Activated CD4-positive, alpha-beta memory T cell treated with anti-CD3 and anti-CD28 coated beads, Interleukin-2, amount 10 ng/mL, durations not matched to agents 7 days and 5 days (primary cell): ENCODE measurements at regions not wholly inside any gene's neighbourhood (a gene's known extent, or its start where the extent isn't known, plus 50 kb on each side); places are given as distances from the start of the nearest gene placed in this dataset.

Experiments
- CTCF ChIA-PET: fragments of 350-600 bp; sonication (Branson Sonifier 250); formaldehyde crosslinking; loops from one replicate; lab custom pipeline; 2021; ENCODE audit warnings: antibody characterized with exemption, inconsistent platforms; lab: Charles Lee
- POLR2A ChIA-PET: fragments of 350-600 bp; sonication (Branson Sonifier 250); formaldehyde crosslinking; loops from one replicate; lab custom pipeline; 2021; ENCODE audit warnings: antibody characterized with exemption; lab: Charles Lee
- DNase-seq: peaks from one replicate; pipeline ENCODE4 v3.0.0-alpha.2; 2020
- H3K27ac Mint-ChIP-seq: one replicate; pipeline ENCODE4 v1.8.0; 2021; ENCODE audit warnings: mild to moderate bottlenecking, mixed read lengths
- H3K27me3 Mint-ChIP-seq: one replicate; pipeline ENCODE4 v1.8.0; 2021; ENCODE audit warnings: mixed read lengths
- H3K36me3 Mint-ChIP-seq: one replicate; pipeline ENCODE4 v1.8.0; 2021; ENCODE audit warnings: low read depth, mixed read lengths
- H3K4me1 Mint-ChIP-seq: one replicate; pipeline ENCODE4 v1.8.0; 2021; ENCODE audit warnings: mixed read lengths
- H3K4me3 Mint-ChIP-seq: one replicate; pipeline ENCODE4 v1.8.0; 2021; ENCODE audit warnings: mild to moderate bottlenecking, mixed read lengths
- H3K9me3 Mint-ChIP-seq: one replicate; pipeline ENCODE4 v1.8.0; 2021; ENCODE audit warnings: mixed read lengths

DNA sequence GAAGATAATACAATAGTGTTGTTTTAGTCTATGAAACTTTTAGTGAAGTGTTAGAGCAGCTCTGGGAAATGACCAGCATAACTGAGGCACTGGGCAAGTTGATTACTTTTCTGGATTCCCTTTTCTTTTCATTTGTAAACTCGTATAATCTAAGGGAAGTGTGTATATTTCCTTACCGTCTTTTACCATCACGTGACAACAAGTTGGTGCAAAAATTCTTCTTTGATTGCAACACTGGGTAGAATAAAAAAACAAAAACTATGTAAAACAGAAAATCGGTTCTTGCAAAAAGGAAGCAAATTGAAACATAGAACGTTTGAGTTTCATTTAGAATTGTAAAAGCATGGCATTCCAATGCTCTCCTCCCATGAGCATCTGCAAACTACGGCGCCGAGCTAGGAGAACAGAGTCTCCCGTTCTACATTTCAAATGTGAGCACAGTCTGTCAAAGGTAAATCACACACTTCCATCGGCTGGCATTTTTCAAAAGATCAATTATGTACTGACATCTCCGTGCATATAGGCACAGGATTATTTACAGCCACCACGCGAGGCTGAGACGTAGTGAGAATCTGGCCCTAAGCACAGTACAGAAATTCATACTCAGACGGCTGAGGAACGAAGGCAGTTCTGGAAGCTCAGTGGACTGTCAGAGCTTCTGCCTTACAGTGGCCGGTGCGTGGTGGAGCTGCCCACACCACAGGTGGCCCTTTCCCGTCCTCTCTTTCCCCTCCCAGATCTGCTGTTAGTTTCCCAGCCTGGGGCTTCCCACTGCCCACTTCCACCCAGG is 314.0 kb downstream of the BMP7 start:
- H3K27me3 Mint-ChIP-seq: no peaks in the 10 kb centered on the region
- POLR2A ChIA-PET: no interaction called here
- H3K4me1 Mint-ChIP-seq: no peaks in the 10 kb centered on the region
- H3K27ac Mint-ChIP-seq: no peak overlapping the region
- H3K36me3 Mint-ChIP-seq: no peaks in the 10 kb centered on the region
- no peaks in the 10 kb centered on the region for H3K9me3 Mint-ChIP-seq
- no peak for DNase-seq
- H3K4me3 Mint-ChIP-seq: no peak overlapping the region
- CTCF ChIA-PET: no interaction called here

DNA sequence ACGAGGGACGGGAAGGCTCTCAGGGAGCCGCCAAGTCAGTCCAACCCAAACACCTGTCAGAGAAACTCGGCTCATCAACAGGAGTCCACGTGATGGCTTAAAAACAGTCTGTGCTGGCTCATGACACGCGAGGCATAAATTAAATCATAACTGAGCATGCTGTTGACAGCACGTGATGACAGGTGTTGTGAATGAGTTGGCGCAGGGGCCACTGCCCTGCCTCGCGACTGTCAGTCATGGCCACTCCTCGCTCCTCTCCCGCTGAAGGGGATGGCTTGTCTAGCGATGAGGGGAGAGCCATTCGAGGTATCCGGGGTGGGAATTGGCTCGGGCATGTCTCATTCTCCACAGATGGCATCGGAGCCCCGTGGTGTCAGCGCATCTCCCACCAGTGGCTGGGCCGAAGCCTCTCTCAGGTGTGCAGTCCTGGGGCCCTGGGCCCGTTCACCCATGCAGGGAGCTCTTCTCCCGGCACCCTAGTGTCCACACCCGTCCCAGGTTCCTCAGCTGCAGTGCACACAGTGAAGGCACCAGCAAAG is 313.3 kb downstream of the BMP7 start:
- Mint-ChIP-seq H3K36me3 (no peaks in the 10 kb centered on the region), H3K4me3 (no peak overlapping the region), H3K4me1 (no peaks in the 10 kb centered on the region), H3K27ac (no peak overlapping the region), H3K27me3 (peaks cover 2% of the 10 kb centered on the region), H3K9me3 (no peaks in the 10 kb centered on the region)
- CTCF ChIA-PET: no interaction called here
- POLR2A ChIA-PET: no interaction called here
- no peak for DNase-seq

DNA sequence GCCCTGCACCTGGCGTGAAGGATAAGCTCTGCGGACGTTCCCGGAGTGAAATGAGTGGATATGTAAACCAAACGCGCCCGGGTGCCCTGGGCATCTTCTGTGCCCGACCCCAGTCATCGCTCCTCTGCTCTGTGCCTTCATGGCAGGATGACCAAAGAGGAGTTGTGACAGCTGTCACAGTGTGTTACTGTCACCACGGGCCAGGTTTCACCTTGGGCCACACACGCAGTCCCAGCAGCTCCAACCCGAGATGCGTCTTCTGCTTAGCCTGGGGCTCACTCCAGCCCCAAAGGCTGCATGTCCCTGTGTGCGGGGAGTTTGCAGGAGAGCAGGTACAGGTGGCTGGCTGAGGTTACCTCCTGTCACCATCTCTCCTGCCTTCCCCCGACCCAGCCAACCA is 311.6 kb downstream of the BMP7 start:
- POLR2A ChIA-PET: no interaction called here
- Mint-ChIP-seq H3K4me1 (no peaks in the 10 kb centered on the region), H3K27me3 (peaks cover 11% of the 10 kb centered on the region)

DNA sequence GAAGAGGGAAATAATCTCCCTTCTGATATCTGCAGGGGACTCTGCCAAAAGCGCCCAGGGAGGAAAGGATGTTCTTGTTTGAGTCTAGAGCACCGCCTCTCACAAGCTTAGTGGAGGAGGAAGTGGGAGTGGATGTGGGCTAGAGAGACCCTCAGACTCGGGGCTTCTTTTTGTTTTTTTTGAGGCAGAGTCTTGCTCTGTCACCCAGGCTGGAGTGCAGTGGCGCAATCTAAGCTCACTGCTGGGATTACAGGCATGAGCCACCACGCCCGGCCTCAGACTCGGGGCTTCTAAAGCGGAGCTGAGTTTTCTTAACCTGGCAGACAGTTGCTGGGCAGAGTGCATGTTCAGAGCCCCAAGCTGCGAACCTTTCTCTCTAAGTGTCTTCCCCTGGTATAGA is 310.8 kb downstream of the BMP7 start:
- no peak for DNase-seq
- Mint-ChIP-seq H3K9me3 (no peaks in the 10 kb centered on the region), H3K4me3 (no peak overlapping the region), H3K27me3 (peaks cover 11% of the 10 kb centered on the region), H3K27ac (no peak overlapping the region), H3K4me1 (no peaks in the 10 kb centered on the region), H3K36me3 (no peaks in the 10 kb centered on the region)
- ChIA-PET POLR2A (no interaction called here), CTCF (no interaction called here)

More for the DNA sequence above, 311.6 kb downstream of the BMP7 start:
- Mint-ChIP-seq H3K9me3 (no peaks in the 10 kb centered on the region), H3K4me3 (no peak overlapping the region), H3K36me3 (no peaks in the 10 kb centered on the region), H3K27ac (no peak overlapping the region)
- CTCF ChIA-PET: interaction anchor here (0.6 kb wide), 1 partner anchor 316 kb away, joined by 4 read pairs; no protein-coding TSS in a partner anchor
- DNase-seq: no peak

DNA sequence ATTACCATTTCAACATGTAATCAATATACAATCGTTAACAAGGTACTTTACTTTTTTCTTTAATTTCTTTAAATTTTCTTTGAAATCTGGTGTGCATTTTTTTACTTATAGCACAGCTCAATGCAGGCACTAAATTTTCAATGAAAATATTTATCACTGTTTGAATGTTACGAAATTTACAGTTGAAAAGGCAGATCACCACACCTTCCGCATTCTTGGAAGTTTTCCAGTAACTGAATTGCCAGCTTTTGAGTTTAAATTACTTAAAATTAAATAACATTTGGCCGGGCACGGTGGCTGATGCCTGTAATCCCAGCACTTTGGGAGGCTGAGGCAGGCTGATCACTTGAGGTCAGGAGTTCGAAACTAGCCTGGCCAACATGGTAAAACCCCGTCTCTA is 309.9 kb downstream of the BMP7 start:
- Mint-ChIP-seq H3K4me1 (no peaks in the 10 kb centered on the region), H3K36me3 (no peaks in the 10 kb centered on the region), H3K4me3 (no peak overlapping the region), H3K27ac (no peak overlapping the region), H3K9me3 (no peaks in the 10 kb centered on the region), H3K27me3 (peaks cover 11% of the 10 kb centered on the region)
- POLR2A ChIA-PET: no interaction called here
- CTCF ChIA-PET: no interaction called here
- no peak for DNase-seq

DNA sequence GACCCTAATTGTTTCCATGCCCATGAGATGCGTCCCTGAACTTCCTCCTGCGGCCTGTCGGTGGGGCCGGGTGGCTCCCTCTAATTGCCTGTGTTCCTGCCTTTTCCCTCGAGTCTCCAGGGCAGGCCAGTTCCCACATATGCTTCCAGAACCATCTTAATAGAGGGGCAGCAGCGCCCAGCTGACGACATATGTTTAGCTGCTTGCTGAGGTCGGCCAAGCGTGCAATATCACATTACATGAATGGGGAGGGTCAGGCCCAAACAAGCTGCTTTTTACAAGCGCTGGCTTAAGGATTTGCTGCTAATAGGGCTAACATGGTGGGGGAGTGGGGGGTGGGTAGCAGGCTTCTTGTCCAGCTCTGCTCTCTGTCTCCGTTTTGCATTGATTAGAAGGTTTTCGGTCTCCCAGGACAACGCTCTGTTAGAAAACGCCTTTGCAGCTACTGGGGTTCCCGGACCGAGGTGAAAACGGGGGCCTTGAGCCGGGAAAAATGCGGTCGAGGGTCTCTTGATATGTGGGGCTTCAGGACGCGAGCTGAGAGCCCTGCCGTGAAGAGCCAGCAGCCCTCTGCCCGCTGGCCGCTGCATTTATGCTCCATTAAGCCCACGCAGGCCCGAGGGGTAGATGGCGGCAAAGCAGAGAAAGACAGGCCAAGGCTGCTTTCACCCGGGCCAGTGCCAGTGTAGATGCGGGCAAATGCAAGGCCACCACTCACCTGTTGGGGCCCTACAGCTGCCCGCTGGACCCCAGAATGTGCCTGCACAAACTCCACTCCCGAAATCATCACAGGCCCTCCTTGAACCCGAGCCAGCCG is 308.5 kb downstream of the BMP7 start:
- Mint-ChIP-seq H3K4me1 (no peaks in the 10 kb centered on the region), H3K36me3 (no peaks in the 10 kb centered on the region), H3K4me3 (no peak overlapping the region), H3K9me3 (no peaks in the 10 kb centered on the region), H3K27me3 (peaks cover 11% of the 10 kb centered on the region), H3K27ac (no peak overlapping the region)
- no peak for DNase-seq
- CTCF ChIA-PET: no interaction called here
- POLR2A ChIA-PET: no interaction called here

DNA sequence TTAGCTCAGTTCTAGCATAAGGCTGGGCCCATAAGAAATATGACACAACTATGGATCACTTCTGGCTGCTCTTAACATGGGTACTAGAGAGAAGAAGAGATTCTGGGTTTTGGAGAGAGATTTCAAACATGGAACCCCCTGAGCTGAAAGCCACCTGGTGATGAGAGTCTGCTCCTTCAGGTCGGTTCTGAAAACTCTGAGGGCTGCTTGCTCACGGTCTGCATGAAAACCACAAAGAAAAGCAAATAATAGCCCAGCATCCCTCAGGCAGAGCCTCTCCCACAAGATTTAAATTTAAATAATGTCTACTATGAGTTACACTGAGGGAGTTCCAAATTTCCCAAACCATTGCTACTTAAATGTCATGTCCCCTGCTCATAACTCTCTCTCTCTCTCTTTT is 301.5 kb downstream of the BMP7 start:
- H3K36me3 Mint-ChIP-seq: no peaks in the 10 kb centered on the region

DNA sequence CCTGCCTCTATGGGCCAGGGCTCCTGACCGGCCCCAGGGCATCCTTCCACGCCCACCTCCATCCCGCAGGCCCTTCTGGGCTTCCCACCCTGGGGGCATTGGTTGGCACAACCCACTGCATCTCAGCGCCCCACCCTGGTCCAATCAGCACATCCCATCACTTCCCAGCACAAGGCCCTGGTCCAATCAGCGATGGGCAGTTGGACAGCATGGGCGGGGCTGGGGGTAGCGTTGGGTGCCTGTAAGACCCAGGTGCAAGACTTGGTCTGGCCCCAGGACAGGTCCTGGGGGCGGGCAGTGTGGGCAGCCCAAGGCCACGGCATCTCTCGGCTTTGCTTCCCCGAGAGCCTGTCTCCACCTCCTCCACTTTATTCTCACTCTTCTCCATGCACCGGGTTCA is 298.5 kb downstream of the BMP7 start:
- Mint-ChIP-seq H3K36me3 (no peaks in the 10 kb centered on the region), H3K27ac (no peak overlapping the region), H3K27me3 (peaks cover 2% of the 10 kb centered on the region), H3K4me1 (no peaks in the 10 kb centered on the region), H3K4me3 (no peak overlapping the region), H3K9me3 (peaks cover 3% of the 10 kb centered on the region)
- DNase-seq: no peak
- ChIA-PET CTCF (no interaction called here), POLR2A (no interaction called here)

More for the DNA sequence above, 301.5 kb downstream of the BMP7 start:
- no peak for DNase-seq
- peaks cover 3% of the 10 kb centered on the region for H3K9me3 Mint-ChIP-seq
- no peak overlapping the region for H3K4me3 Mint-ChIP-seq
- no peaks in the 10 kb centered on the region for H3K4me1 Mint-ChIP-seq
- ChIA-PET CTCF (no interaction called here), POLR2A (no interaction called here)
- no peaks in the 10 kb centered on the region for H3K27me3 Mint-ChIP-seq
- H3K27ac Mint-ChIP-seq: no peak overlapping the region

DNA sequence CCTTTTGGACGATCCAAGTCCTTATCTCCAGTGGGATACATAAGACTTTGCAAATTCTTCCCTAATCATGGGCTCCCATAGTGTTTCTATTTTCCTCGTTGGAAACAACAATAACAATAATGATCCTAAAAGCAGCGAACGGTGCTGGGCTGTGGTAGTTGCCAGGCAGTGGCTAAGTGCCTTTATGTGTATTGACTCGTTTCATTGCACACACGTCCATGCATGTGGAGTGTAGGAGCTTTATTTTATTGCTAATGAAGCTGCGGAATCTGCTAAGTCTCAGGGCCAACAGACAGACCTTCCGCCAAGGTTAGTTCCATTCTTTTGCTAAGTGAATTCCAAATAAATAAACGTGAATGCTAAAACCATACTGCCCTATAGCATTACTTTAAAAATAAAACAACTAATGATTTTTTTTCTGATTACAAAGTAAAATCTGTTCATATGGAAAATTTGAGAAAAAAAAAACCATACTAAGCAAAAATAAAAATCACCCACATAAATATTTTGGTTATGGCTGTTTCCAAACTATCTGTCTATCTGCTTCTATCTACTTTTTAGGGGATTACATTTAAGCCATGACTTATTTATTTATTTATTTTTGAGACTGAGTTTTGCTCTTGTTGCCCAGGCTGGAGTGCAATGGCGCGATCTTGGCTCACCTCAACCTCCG is 297.9 kb downstream of the BMP7 start:
- CTCF ChIA-PET: no interaction called here
- H3K27me3 Mint-ChIP-seq: peaks cover 8% of the 10 kb centered on the region
- no peaks in the 10 kb centered on the region for H3K4me1 Mint-ChIP-seq
- no peak overlapping the region for H3K4me3 Mint-ChIP-seq
- no peaks in the 10 kb centered on the region for H3K36me3 Mint-ChIP-seq
- H3K9me3 Mint-ChIP-seq: peaks cover 3% of the 10 kb centered on the region
- H3K27ac Mint-ChIP-seq: no peak overlapping the region
- no peak for DNase-seq
- POLR2A ChIA-PET: no interaction called here

DNA sequence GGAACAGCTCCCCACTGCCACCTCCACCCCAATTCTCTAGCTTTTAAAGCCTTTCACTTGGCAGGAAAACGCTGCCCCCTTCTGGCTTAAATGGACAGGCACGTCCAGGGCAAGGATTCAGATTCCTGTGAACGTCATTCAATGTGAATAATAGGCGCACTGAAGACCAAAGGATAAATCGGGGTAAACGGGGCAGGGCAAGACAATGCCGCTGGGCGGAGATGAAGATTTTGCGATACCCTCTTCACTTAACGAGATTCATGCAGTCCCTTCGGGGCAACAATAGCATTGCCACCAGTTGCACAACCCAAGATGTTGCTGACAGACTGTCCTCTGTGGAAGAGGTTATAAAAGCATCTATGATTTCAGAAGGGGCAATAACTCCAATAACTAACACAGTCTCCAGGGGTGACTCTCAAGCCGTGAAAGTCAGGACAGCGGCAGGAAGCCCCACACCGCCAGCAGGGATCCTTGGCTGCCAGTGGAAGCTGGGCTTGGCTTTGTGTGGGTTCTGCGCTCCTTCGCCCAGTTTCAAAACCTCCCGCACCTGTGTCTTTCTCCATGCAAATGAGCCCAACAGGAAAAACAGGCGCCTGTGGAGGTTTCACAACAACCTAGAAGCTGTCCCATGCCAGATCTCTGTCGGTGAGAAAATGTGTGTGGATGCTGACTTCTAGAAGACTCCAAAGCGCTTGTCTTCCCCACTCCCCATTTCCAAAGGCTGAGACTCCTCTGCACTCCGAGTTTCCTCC is 291.8 kb downstream of the BMP7 start:
- DNase-seq: no peak
- peaks cover 26% of the 10 kb centered on the region for H3K27me3 Mint-ChIP-seq
- no peaks in the 10 kb centered on the region for H3K9me3 Mint-ChIP-seq
- H3K4me3 Mint-ChIP-seq: no peak overlapping the region
- H3K27ac Mint-ChIP-seq: no peak overlapping the region
- no peaks in the 10 kb centered on the region for H3K36me3 Mint-ChIP-seq
- ChIA-PET POLR2A (no interaction called here), CTCF (interaction anchor here (1.3 to 1.5 kb wide), 2 partner anchors 423 to 424 kb away, joined by 3 to 4 read pairs; no protein-coding TSS in a partner anchor)
- H3K4me1 Mint-ChIP-seq: no peaks in the 10 kb centered on the region

DNA sequence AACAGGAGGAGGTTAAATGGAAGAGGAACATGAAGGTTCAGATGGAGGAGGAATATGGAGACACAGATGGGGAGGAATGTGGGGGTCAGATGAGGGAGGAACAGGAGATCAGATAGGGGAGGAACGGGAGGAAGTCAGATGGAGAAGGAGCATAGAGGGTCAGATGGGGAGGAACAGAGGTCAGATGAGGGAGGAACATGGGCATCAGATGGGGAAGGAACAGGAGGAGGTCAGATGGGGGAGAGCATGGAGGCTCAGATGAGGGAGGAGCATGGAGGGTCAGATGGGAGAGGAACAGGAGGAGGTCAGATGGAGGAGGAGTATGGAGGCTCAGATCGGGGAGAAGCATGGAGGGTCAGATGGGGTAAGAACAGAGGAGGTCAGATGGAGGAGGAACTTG is 290.6 kb downstream of the BMP7 start:
- Mint-ChIP-seq H3K27me3 (peaks cover 27% of the 10 kb centered on the region), H3K4me1 (no peaks in the 10 kb centered on the region), H3K4me3 (no peak overlapping the region), H3K36me3 (no peaks in the 10 kb centered on the region), H3K27ac (no peak overlapping the region), H3K9me3 (no peaks in the 10 kb centered on the region)
- no peak for DNase-seq
- ChIA-PET POLR2A (no interaction called here), CTCF (no interaction called here)

DNA sequence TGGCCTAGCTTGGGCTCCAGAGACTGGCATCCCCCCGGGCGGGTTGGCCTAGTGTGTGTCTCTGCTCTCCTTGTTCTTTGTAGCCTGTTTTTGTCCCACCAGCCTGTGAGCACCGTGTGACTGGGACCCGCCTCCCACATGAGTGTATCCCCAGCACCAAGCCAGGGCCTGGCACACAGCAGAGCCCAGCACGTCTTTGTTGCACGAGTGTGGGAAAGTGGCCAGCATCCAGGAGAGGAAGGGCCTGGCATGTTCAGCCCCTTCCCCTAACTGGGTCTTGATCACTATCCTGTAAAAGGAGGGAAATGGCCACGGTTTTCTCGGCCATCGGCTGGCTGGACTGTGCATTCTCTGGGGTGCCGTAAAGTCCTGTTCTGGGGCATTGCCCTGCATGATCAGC is 290.1 kb downstream of the BMP7 start:
- no peak for DNase-seq
- no peak overlapping the region for H3K4me3 Mint-ChIP-seq
- POLR2A ChIA-PET: no interaction called here
- H3K4me1 Mint-ChIP-seq: no peaks in the 10 kb centered on the region
- H3K9me3 Mint-ChIP-seq: no peaks in the 10 kb centered on the region
- no peak overlapping the region for H3K27ac Mint-ChIP-seq
- CTCF ChIA-PET: no interaction called here
- H3K27me3 Mint-ChIP-seq: peaks cover 27% of the 10 kb centered on the region
- no peaks in the 10 kb centered on the region for H3K36me3 Mint-ChIP-seq
